Renal cortex interstitium (tissue), 11 donors: ENCODE measurements at regions not wholly inside any gene's neighbourhood (a gene's known extent, or its start where the extent isn't known, plus 50 kb on each side); places are given as distances from the start of the nearest gene placed in this dataset.
"Not testable (repeated sequence)": the region's sequence is repeated elsewhere in the genome, so short reads cannot be mapped to it uniquely, and the experiment has no call there.

Experiments
- DNase-seq, 11 donors: peaks; one replicate each; pipeline ENCODE4 v3.0.0-alpha.2; 2013; ENCODE audit warnings: low read depth in 9 of 11, low spot score in 4 of 11; ENCODE audit errors: extremely low read depth in 1 of 11

- DNase-seq, result not testable (repeated sequence)
These were observed 60.0 kb upstream of the GPC3 start for GRCh38 chrX:134045372-134045771.

- DNase-seq, result not testable (repeated sequence)
These were observed 81.7 kb upstream of the GPC3 start for GRCh38 chrX:134067107-134067506.

- DNase-seq, result not testable (repeated sequence)
These were observed 86.5 kb upstream of the GPC3 start for GRCh38 chrX:134071899-134072298.

GRCh38 chrX:134073341-134073740 lies 87.9 kb upstream of the GPC3 start:
- peak in 2 of 11 donors; percentile 8 to 16 for DNase-seq

- DNase-seq, result no peak
These were observed 88.8 kb upstream of the GPC3 start for GRCh38 chrX:134074151-134074550.

- DNase-seq, result no peak
These were observed 90.7 kb upstream of the GPC3 start for GRCh38 chrX:134075894-134076718.

GRCh38 chrX:134095366-134095765 lies 110.0 kb upstream of the GPC3 start:
- no peak for DNase-seq

GRCh38 chrX:134101636-134102035 lies 116.2 kb upstream of the GPC3 start:
- no peak for DNase-seq

- DNase-seq, result no peak
These were observed 121.7 kb upstream of the CCDC160 start for GRCh38 chrX:134115270-134115669.

GRCh38 chrX:134137341-134137740 lies 99.6 kb upstream of the CCDC160 start:
- DNase-seq, result no peak

GRCh38 chrX:134139090-134139489 lies 97.9 kb upstream of the CCDC160 start:
- DNase-seq, result no peak

GRCh38 chrX:134144231-134144630 lies 92.8 kb upstream of the CCDC160 start:
- DNase-seq, result peak in 2 of 11 donors; percentile 13 to 29

- DNase-seq, result no peak
These were observed 90.5 kb upstream of the CCDC160 start for GRCh38 chrX:134146493-134146892.

- no peak for DNase-seq
These were observed 88.8 kb upstream of the CCDC160 start for GRCh38 chrX:134148172-134148692.

GRCh38 chrX:134158821-134159512 lies 78.0 kb upstream of the CCDC160 start:
- no peak for DNase-seq

- DNase-seq, result no peak
These were observed 75.8 kb upstream of the CCDC160 start for GRCh38 chrX:134161162-134161561.

GRCh38 chrX:134162032-134162431 lies 75.0 kb upstream of the CCDC160 start:
- no peak for DNase-seq

GRCh38 chrX:134163836-134164235 lies 73.1 kb upstream of the CCDC160 start:
- no peak for DNase-seq

GRCh38 chrX:134167591-134168203 lies 69.3 kb upstream of the CCDC160 start:
- no peak for DNase-seq
